ENCODE measurements at regions not wholly inside any gene's neighbourhood (a gene's known extent, or its start where the extent isn't known, plus 50 kb on each side); places are given as distances from the start of the nearest gene placed in this dataset.
"Not testable (repeated sequence)": the region's sequence is repeated elsewhere in the genome, so short reads cannot be mapped to it uniquely, and the experiment has no call there.

- no peak for DNase-seq
Measured at GRCh38 chr1:242723044-242723716, 198.7 kb upstream of the PLD5 start.

GRCh38 chr1:242718967-242719366, 194.5 kb upstream of the PLD5 start:
- no peak for DNase-seq

GRCh38 chr1:242712248-242712647, 187.8 kb upstream of the PLD5 start:
- no peak for DNase-seq

DNA sequence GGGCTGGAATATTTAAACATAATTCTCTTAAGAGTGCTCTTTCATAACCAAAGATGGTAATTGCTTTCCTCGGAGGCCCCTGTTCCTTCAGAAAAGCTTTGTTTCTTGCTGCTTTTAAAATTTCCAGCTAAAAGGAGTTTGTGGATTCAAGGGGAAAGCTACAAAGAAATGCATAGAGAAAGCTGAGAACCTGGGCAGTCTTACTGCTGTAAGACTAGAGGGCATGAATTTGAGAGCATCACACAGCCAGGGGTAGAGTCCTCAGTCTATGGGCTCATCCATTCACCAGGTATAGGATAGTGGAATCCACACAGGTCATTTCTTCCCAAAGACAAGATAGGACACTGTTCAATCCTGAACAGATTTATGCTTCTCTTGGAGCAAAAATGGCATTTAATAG, 186.3 kb upstream of the PLD5 start:
- no peak for DNase-seq

- no peak for DNase-seq
Measured at GRCh38 chr1:242710286-242710685, 185.8 kb upstream of the PLD5 start.

GRCh38 chr1:242703467-242703866, 179.0 kb upstream of the PLD5 start:
- DNase-seq, result no peak

- DNase-seq, result no peak
Measured at GRCh38 chr1:242692988-242693387, 168.5 kb upstream of the PLD5 start.

- peak; percentile 56 to 89 for DNase-seq
Measured at GRCh38 chr1:242691610-242691945, 167.1 kb upstream of the PLD5 start.

DNA sequence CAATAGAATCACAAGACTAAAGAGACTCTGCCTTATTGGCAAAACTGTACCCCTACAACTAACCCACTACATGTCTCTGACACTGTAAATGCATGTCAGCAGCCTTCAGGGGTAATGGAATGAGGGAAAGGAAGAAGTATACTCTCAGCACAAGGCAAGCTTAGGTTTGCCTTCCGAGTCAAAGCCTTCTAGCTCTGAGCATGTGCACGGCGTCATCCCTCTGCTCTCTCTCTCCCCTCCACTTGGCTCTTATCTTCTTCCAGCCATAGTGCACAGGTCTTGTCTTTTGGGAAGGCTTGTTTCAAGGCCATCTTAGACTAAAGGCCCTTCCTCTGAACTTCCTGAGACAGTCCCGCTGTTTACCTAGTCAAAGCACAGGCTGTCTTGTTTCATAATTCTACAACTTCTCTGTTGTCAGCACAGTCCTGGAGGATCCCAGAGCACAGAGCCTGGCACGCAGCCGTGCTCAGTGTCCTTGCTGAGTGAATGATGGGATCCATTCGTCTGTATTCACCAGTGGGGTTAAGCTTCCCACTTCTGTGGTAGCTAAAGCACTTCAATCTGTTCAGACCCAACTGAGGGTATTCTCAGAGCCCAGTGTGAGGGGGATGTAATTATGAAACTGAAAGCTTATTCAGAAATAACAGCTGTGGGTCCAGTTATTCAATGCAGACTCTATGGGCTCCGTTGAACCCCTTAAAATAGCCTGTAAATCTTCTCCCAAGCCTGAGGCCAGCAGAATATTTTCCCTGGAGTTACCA, 166.5 kb upstream of the PLD5 start:
- DNase-seq, result no peak

DNA sequence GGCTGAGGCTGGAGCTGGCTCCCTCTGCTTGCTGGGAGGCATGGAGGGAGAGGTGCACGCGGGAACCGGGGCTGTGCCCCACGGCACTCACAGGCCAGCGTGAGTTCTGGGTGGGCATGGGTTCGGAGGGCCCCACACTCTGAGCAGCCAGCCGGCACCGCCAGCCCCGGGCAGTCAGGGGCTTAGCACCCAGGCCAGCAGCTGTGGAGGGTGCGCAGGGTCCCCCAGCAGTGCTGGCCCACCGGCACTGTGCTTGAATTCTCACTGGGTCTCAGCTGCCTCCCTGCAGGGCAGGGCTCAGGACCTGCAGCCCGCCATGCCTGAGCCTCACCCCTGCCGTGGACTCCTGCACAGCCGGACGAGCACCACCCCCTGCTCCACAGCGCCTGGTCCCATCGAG, 164.9 kb upstream of the PLD5 start:
- no peak for DNase-seq

- no peak for DNase-seq
Measured at GRCh38 chr1:242674951-242675645, 150.6 kb upstream of the PLD5 start.

DNA sequence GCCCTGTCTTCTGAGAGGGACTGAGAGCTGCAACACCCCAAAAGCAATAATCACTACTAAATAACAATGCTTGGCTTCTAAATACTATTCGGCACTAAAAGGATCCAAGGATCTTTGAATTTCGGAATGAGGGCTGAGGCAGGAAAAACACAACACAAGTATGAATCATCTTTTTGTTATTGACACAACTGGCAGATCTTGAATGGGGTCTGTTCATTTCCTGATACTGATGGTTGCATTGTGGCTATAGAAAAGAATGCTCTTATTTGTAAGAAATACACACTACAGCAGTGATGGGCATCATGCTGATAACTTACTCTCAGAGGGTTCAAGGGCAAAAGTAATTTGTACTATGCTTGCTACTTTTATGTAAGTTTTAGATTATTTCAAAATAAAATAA, 149.2 kb upstream of the PLD5 start:
- DNase-seq, result no peak

DNA sequence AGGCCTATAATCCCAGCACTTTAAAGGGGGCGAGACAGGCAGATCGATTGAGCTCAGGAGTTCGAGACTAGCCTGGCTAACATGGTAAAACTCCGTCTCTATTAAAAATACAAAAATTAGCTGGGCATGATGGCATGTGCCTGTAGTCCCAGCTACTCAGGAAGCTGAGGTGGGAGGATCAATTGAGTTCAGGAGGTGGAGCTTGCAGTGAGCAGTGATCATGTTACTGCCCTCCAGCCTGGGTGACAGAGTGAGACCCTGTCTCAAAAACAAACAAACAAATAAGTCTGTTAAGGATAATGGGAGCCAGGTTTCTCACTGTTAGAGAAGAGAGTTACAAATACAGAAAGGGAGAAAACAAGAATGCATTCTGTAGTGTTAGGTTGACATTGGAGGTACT, 148.7 kb upstream of the PLD5 start:
- not testable (repeated sequence) for DNase-seq

GRCh38 chr1:242670019-242670418, 145.5 kb upstream of the PLD5 start:
- DNase-seq, result no peak

DNA sequence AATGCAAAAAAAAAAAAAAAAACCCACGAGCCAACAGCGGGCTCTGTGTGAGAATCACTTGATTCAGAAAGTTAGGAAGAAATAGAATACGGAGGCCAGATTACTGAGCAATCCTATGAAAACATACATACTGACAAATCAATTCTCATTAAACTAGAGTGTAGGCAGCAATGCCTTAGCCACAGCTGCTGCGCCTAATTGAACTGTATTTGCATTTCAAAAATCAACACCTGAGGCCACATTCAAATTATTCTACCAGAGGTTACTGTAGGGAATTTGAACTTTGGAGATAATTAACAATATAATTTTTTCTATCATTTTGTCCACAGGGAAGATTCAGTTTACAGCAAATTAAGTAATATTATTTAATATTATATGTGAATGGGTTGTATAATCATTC, 138.4 kb upstream of the PLD5 start:
- DNase-seq, result no peak

- DNase-seq, result not testable (repeated sequence)
Measured at GRCh38 chr1:242653772-242654171, 129.3 kb upstream of the PLD5 start.

- no peak for DNase-seq
Measured at GRCh38 chr1:242651817-242652216, 127.3 kb upstream of the PLD5 start.

DNA sequence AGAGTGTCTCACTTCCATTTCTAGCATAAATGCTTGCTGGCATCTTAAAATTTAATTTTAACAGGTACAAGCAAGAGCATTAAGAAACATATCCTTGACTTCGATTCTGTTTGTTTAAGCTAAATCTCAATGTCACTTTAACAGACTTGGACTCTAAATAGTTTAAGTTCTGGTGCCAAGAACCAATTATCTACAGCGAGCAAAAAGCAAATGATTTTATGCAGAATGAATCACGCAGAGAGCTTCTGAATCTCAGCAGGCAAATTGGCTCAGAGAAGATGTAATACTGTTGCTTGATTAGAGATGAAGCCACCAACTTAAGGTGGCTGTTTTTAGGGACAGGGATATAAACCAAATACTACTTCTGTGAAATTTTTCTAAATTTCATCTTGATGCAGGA, 117.0 kb upstream of the PLD5 start:
- DNase-seq, result no peak

DNA sequence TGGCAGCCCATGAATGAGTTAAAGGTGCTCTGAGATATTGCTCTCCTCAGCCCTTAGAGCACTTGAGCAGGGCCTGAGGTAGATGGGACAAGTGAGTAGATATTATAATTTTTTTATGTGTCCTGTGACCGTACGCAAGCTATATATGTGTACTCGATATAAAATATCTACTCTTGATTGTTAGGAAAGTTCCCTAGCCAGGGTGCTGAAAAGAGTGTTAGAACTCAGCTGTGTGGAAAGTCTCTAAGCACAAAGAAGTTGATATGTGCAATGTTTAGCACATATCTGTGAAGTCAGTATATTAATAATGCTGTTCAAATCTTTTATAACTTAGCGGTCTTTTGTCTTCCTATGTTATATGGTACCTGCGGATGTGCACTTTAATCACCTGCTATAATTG, 114.6 kb upstream of the PLD5 start:
- DNase-seq, result no peak

DNA sequence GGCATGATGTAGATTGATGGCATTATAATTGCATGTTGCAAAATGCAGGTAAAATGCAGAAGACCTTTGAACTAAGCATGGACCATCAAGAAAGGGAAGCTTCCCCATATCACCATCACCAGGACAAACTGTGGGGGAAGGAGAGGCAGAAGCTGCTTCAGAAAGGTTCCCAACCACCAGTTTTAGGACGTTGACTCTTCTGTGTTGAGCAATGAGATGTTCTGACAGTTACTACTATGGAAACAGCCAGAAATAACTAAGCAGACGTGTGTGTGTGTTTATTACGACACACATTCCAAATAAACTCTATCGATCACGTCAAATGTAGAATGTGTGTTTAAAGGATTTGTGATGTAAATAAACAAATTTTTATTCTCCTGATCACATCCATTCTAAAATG, 110.2 kb upstream of the PLD5 start:
- no peak for DNase-seq

DNA sequence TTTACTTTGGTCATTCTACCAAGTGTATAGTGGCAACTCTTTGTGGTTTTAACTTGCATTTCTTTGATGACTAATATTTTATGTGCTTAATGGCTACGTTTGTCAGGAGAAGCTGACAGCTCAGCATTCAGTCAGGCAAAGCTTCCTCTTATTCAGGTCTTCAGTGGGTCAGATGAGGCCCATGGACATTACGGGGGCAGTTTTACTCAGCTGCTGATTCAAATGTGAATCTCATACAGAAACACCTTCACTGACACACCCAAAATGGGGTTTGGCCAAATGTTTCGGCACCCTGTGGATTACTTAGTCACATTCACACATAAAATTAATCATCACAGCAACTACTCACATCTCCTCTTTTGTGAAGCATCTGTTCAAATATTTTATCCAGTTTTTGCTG, 104.9 kb upstream of the PLD5 start:
- no peak for DNase-seq

GRCh38 chr1:242623756-242624155, 99.3 kb upstream of the PLD5 start:
- no peak for DNase-seq

GRCh38 chr1:242623119-242623518, 98.6 kb upstream of the PLD5 start:
- no peak for DNase-seq

DNA sequence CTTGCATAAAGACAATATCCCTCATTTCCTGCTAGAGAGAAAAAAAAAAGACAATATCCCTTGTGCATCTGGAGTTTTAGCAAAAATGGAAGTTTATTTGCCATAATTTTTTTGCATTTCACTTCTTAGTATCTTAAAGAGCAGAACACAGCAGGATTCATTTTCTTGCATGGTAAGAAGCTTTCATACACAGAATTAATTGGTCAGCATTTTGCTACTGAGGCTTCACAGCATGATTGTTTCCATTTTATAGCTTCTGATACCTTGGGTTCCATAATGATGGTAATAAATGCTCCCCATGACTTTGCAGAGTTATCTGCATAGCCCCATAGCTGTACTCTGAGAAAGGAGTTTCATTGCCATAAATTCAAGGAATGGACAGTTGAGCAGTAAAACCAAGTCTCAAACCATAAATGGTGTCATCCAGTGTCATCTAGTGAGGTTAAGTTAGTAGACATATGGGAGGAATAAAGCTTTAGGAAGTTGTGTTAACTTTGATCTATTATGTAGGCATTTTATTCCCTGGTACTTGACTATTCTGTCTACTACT, 88.8 kb upstream of the PLD5 start:
- no peak for DNase-seq

All from cerebellar nuclear complex (tissue), 1 donor.